BJ (cell line): ENCODE measurements at regions not wholly inside any gene's neighbourhood (a gene's known extent, or its start where the extent isn't known, plus 50 kb on each side); places are given as distances from the start of the nearest gene placed in this dataset.
"Not testable (repeated sequence)": the region's sequence is repeated elsewhere in the genome, so short reads cannot be mapped to it uniquely, and the experiment has no call there.

Experiments
- CTCF ChIA-PET: fragments of 350-600 bp; formaldehyde crosslinking; extraction: SDS; loops from one replicate; lab custom pipeline; 2021; ENCODE audit warnings: antibody characterized with exemption, inconsistent platforms; lab: Yijun Ruan, JAX
- POLR2A ChIA-PET: fragments of 300-600 bp; sonication (Branson Sonifier 250); formaldehyde crosslinking; extraction: SDS; loops from one replicate; lab custom pipeline; 2021; ENCODE audit warnings: antibody characterized with exemption; lab: Charles Lee
- DNase-seq: peaks from one replicate; pipeline ENCODE4 v3.0.0-alpha.2; 2011; ENCODE audit warnings: low read depth
- H3K27me3 ChIP-seq: 2 replicates; pipeline ENCODE4 v1.6.0; 2011; ENCODE audit warnings: low read length; ENCODE audit not compliant: control insufficient read depth, insufficient read depth
- H3K36me3 ChIP-seq: 2 replicates; pipeline ENCODE4 v1.5.1; 2011; ENCODE audit warnings: low read length; ENCODE audit not compliant: control insufficient read depth, insufficient read depth
- H3K4me3 ChIP-seq: 2 replicates; pipeline ENCODE4 v1.5.1; 2011; ENCODE audit warnings: low read depth, mild to moderate bottlenecking, control low read depth, low read length
- TF ChIP-seq, protein P1 (sequence below): IDR thresholded peaks from 2 replicates; pipeline ENCODE4 v1.5.1; 2011; ENCODE audit warnings: low read depth, mild to moderate bottlenecking, control low read depth, inconsistent platforms, low read length, moderate library complexity; ENCODE audit not compliant: insufficient read depth

GRCh38 chr14:43003845-43004244, 1397.2 kb downstream of the LRFN5 start:
- ChIA-PET CTCF (no interaction called here), POLR2A (no interaction called here)
- no peak for DNase-seq
- Histone ChIP-seq H3K4me3 (no peak overlapping the region), H3K36me3 (no peaks in the 10 kb centered on the region), H3K27me3 (no peaks in the 10 kb centered on the region)
- TF ChIP-seq, protein P1, sequence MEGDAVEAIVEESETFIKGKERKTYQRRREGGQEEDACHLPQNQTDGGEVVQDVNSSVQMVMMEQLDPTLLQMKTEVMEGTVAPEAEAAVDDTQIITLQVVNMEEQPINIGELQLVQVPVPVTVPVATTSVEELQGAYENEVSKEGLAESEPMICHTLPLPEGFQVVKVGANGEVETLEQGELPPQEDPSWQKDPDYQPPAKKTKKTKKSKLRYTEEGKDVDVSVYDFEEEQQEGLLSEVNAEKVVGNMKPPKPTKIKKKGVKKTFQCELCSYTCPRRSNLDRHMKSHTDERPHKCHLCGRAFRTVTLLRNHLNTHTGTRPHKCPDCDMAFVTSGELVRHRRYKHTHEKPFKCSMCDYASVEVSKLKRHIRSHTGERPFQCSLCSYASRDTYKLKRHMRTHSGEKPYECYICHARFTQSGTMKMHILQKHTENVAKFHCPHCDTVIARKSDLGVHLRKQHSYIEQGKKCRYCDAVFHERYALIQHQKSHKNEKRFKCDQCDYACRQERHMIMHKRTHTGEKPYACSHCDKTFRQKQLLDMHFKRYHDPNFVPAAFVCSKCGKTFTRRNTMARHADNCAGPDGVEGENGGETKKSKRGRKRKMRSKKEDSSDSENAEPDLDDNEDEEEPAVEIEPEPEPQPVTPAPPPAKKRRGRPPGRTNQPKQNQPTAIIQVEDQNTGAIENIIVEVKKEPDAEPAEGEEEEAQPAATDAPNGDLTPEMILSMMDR = no peak

DNA sequence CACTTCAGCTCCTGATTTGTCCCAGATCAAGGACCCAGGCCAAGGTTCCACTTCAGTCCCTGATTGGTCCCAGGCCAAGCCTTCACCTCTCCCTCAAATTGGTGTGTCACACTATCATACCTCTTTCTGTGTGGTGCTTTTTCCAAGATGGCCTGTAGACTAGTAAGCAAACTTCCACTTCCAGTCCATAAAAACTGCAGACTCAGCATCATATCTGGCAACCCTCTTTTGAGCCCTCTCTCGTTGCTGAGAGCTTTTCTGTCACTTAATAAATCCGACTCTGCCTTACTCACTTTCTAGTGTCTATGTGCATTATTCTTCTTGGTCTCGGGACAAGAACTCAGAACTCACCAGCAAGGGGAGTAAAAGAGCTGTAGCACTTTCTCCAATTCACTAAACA, 1395.1 kb downstream of the LRFN5 start:
- ChIA-PET CTCF (no interaction called here), POLR2A (no interaction called here)
- no peak for DNase-seq
- H3K36me3 ChIP-seq = no peaks in the 10 kb centered on the region
- TF ChIP-seq, protein P1 = no peak
- no peaks in the 10 kb centered on the region for H3K27me3 ChIP-seq
- H3K4me3 ChIP-seq = no peak overlapping the region

- ChIA-PET CTCF (interaction anchor here (0.6 kb wide), 1 partner anchor 1515 kb away, joined by 3 read pairs; no protein-coding TSS in a partner anchor), POLR2A (no interaction called here)
- TF ChIP-seq, protein P1 = no peak
- no peaks in the 10 kb centered on the region for H3K36me3 ChIP-seq
- no peak overlapping the region for H3K4me3 ChIP-seq
- no peaks in the 10 kb centered on the region for H3K27me3 ChIP-seq
- no peak for DNase-seq
Measured at GRCh38 chr14:42994051-42994736, 1387.5 kb downstream of the LRFN5 start.

- TF ChIP-seq, protein P1 = no peak
- CTCF ChIA-PET = no interaction called here
- POLR2A ChIA-PET = no interaction called here
- Histone ChIP-seq H3K4me3 (no peak overlapping the region), H3K27me3 (no peaks in the 10 kb centered on the region), H3K36me3 (no peaks in the 10 kb centered on the region)
- DNase-seq = no peak
Measured at GRCh38 chr14:42992930-42993329, 1386.3 kb downstream of the LRFN5 start.

DNA sequence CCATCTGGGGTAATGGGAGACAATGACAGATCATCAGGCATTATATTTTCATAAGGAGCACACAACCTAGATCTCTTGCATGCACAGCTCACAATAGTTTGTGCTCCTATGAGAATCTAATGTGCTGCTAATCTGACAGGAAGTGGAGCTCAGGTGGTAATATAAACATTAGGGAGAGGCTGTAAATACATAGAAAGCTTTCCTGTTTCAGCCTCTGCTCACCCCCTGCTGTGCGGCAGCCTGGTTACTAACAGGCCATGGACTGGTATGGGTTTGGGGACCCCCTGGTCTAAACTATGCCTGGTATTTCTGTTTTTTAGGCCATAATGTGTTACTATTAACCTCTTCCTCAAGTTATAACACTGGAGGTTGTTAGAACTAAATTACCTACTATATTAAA, 1373.7 kb downstream of the LRFN5 start:
- DNase-seq = no peak
- H3K27me3 ChIP-seq = no peaks in the 10 kb centered on the region
- TF ChIP-seq, protein P1 = no peak
- ChIA-PET POLR2A (no interaction called here), CTCF (no interaction called here)
- H3K4me3 ChIP-seq = no peak overlapping the region
- no peaks in the 10 kb centered on the region for H3K36me3 ChIP-seq

- CTCF ChIA-PET, POLR2A ChIA-PET, DNase-seq: not testable (repeated sequence)
Measured at GRCh38 chr14:42973171-42973570, 1366.5 kb downstream of the LRFN5 start.

More at GRCh38 chr14:42973171-42973570, 1366.5 kb downstream of the LRFN5 start:
- not testable (repeated sequence) for H3K36me3 ChIP-seq, H3K4me3 ChIP-seq, H3K27me3 ChIP-seq
